ENCODE measurements at regions not wholly inside any gene's neighbourhood (a gene's known extent, or its start where the extent isn't known, plus 50 kb on each side); places are given as distances from the start of the nearest gene placed in this dataset.

GRCh38 chr7:153380636-153381035 lies 621.1 kb downstream of the ACTR3B start:
- H4K20me1 ChIP-seq (ENCODE audit: insufficient read depth, low read length) = no peaks in the 10 kb centered on the region
- intact Hi-C loops (cut with micrococcal nuclease) = no loop called here
- no peak for TF ChIP-seq CTCF (IDR thresholded peaks at IDR 0.05)
- Mint-ChIP-seq H3K9me3 (no peaks in the 10 kb centered on the region), H3K36me3 (no peaks in the 10 kb centered on the region), H3K27ac (no peak overlapping the region), H3K27me3 (ENCODE audit: low read depth in 3 of 3) (no peaks in the 10 kb centered on the region), H3K4me3 (no peak overlapping the region), H3K4me1 (no peaks in the 10 kb centered on the region)
- H3K4me3 ChIP-seq (replicated peaks in 1 of 3; ENCODE audit: low read depth in 2 of 3, low read length in 3 of 3) = no peak overlapping the region
- H3K27me3 ChIP-seq (ENCODE audit: control insufficient read depth in 2 of 2, insufficient read depth in 2 of 2, low read length in 2 of 2) = no peaks in the 10 kb centered on the region
- no peak overlapping the region for H3K27ac ChIP-seq (ENCODE audit: low read depth in 1 of 2, low read length in 2 of 2)
- H2AFZ ChIP-seq (ENCODE audit: insufficient read depth, low read depth, low read length, poor library complexity, severe bottlenecking) = no peak overlapping the region
- WGBS (ENCODE audit: insufficient coverage) = 93% methylated on average over 4 of the region's 7 CpGs
- H3K4me2 ChIP-seq (replicated peaks; ENCODE audit: extremely low read depth, low read length, poor library complexity, severe bottlenecking) = no peak overlapping the region
- no peak overlapping the region for H3K9ac ChIP-seq (ENCODE audit: insufficient read depth, low read length, poor library complexity, severe bottlenecking)
- DNase-seq = no peak
- H3K4me1 ChIP-seq (ENCODE audit: control insufficient read depth in 1 of 2, insufficient read depth in 2 of 2, low read length in 2 of 2) = no peaks in the 10 kb centered on the region
- no peaks in the 10 kb centered on the region for H3K9me3 ChIP-seq (replicated peaks in 1 of 2; ENCODE audit: control insufficient read depth in 1 of 2, insufficient read depth in 1 of 2, low read length in 2 of 2)
- H3K36me3 ChIP-seq (replicated peaks in 1 of 2; ENCODE audit: control insufficient read depth in 1 of 2, insufficient read depth in 2 of 2, low read length in 2 of 2) = no peaks in the 10 kb centered on the region
- H3K79me2 ChIP-seq (ENCODE audit: insufficient read depth, low read length) = no peaks in the 10 kb centered on the region

- Histone ChIP-seq H3K9me3 (replicated peaks in 1 of 2; ENCODE audit: control insufficient read depth in 1 of 2, insufficient read depth in 1 of 2, low read length in 2 of 2) (no peaks in the 10 kb centered on the region), H3K36me3 (replicated peaks in 1 of 2; ENCODE audit: control insufficient read depth in 1 of 2, insufficient read depth in 2 of 2, low read length in 2 of 2) (no peaks in the 10 kb centered on the region), H4K20me1 (ENCODE audit: insufficient read depth, low read length) (no peaks in the 10 kb centered on the region), H2AFZ (ENCODE audit: insufficient read depth, low read depth, low read length, poor library complexity, severe bottlenecking) (no peak overlapping the region), H3K27me3 (ENCODE audit: control insufficient read depth in 2 of 2, insufficient read depth in 2 of 2, low read length in 2 of 2) (no peaks in the 10 kb centered on the region), H3K27ac (ENCODE audit: low read depth in 1 of 2, low read length in 2 of 2) (no peak overlapping the region), H3K4me2 (replicated peaks; ENCODE audit: extremely low read depth, low read length, poor library complexity, severe bottlenecking) (no peak overlapping the region), H3K4me3 (replicated peaks in 1 of 3; ENCODE audit: low read depth in 2 of 3, low read length in 3 of 3) (no peak overlapping the region), H3K4me1 (ENCODE audit: control insufficient read depth in 1 of 2, insufficient read depth in 2 of 2, low read length in 2 of 2) (no peaks in the 10 kb centered on the region), H3K9ac (ENCODE audit: insufficient read depth, low read length, poor library complexity, severe bottlenecking) (no peak overlapping the region), H3K79me2 (ENCODE audit: insufficient read depth, low read length) (no peaks in the 10 kb centered on the region)
- peak; percentile 38 for TF ChIP-seq CTCF (IDR thresholded peaks at IDR 0.05)
- DNase-seq = no peak
- H3K4me3 Mint-ChIP-seq = no peak overlapping the region
- intact Hi-C loops (cut with micrococcal nuclease) = no loop called here
- no peaks in the 10 kb centered on the region for H3K36me3 Mint-ChIP-seq
- WGBS (ENCODE audit: insufficient coverage) = 7% methylated on average over 7 of the region's 13 CpGs
- peaks cover 0 to 1% (median 0%) of the 10 kb centered on the region in 7 donors for H3K9me3 Mint-ChIP-seq
- H3K4me1 Mint-ChIP-seq = no peaks in the 10 kb centered on the region
- no peak overlapping the region for H3K27ac Mint-ChIP-seq
- H3K27me3 Mint-ChIP-seq (ENCODE audit: low read depth in 3 of 3) = no peaks in the 10 kb centered on the region
These were observed 621.9 kb downstream of the ACTR3B start for GRCh38 chr7:153381275-153382040.

Measured in CD14-positive monocyte (primary cell).